Trophoblast cell (in vitro differentiated cells and primary cell): ENCODE measurements at regions not wholly inside any gene's neighbourhood (a gene's known extent, or its start where the extent isn't known, plus 50 kb on each side); places are given as distances from the start of the nearest gene placed in this dataset.
"Not testable (repeated sequence)": the region's sequence is repeated elsewhere in the genome, so short reads cannot be mapped to it uniquely, and the experiment has no call there.

Experiments used
- DNase-seq, 2 donors: peaks; one replicate each; pipeline ENCODE4 v3.0.0-alpha.2; 2016
- H2AFZ ChIP-seq: 2 replicates; pipeline ENCODE4 v1.6.1; 2013; ENCODE audit warnings: low read length, moderate library complexity, mild to moderate bottlenecking; ENCODE audit not compliant: insufficient read depth, poor library complexity
- H2AK5ac ChIP-seq: 2 replicates; pipeline ENCODE4 v1.6.1; 2013; ENCODE audit warnings: mild to moderate bottlenecking, low read length
- H2BK120ac ChIP-seq: 2 replicates; pipeline ENCODE4 v1.6.1; 2013; ENCODE audit warnings: low read length, mild to moderate bottlenecking, moderate library complexity; ENCODE audit not compliant: insufficient read depth, poor library complexity
- H2BK12ac ChIP-seq: 2 replicates; pipeline ENCODE4 v1.6.1; 2013; ENCODE audit warnings: mild to moderate bottlenecking, low read length, moderate library complexity
- H2BK5ac ChIP-seq: 2 replicates; pipeline ENCODE4 v1.6.1; 2013; ENCODE audit warnings: low read length, low read depth, moderate library complexity, mild to moderate bottlenecking; ENCODE audit not compliant: poor library complexity
- H3K14ac ChIP-seq: 2 replicates; pipeline ENCODE4 v1.6.1; 2013; ENCODE audit warnings: mild to moderate bottlenecking, low read length
- H3K18ac ChIP-seq: 2 replicates; pipeline ENCODE4 v1.6.1; 2013; ENCODE audit warnings: mild to moderate bottlenecking, low read length
- H3K23ac ChIP-seq: 2 replicates; pipeline ENCODE4 v1.6.1; 2013; ENCODE audit warnings: low read length
- H3K27ac ChIP-seq: 2 replicates; pipeline ENCODE4 v1.5.1; 2013; ENCODE audit warnings: low read depth, mild to moderate bottlenecking, inconsistent platforms, low read length, moderate library complexity
- H3K27me3 ChIP-seq: 2 replicates; pipeline ENCODE4 v1.6.1; 2013; ENCODE audit warnings: inconsistent platforms, mild to moderate bottlenecking, low read length, moderate library complexity; ENCODE audit not compliant: insufficient read depth
- H3K36me3 ChIP-seq, 2 experiments: 1 replicate in 1 of 2; 2 replicates in 1 of 2; pipeline ENCODE4 v1.6.1; 2013; ENCODE audit warnings: low read length in 2 of 2, mild to moderate bottlenecking in 2 of 2, moderate library complexity in 1 of 2; ENCODE audit not compliant: insufficient read depth in 2 of 2, control insufficient read depth in 1 of 2
- H3K4ac ChIP-seq: 2 replicates; pipeline ENCODE4 v1.6.1; 2013; ENCODE audit warnings: low read depth, mild to moderate bottlenecking, low read length, moderate library complexity
- H3K4me1 ChIP-seq, 2 experiments: 1 replicate in 1 of 2; 2 replicates in 1 of 2; pipeline ENCODE4 v1.6.1; 2013; ENCODE audit warnings: low read length in 2 of 2, mild to moderate bottlenecking in 2 of 2, moderate library complexity in 1 of 2; ENCODE audit not compliant: insufficient read depth in 2 of 2, control insufficient read depth in 1 of 2
- H3K4me2 ChIP-seq: 2 replicates; pipeline ENCODE4 v1.6.1; 2013; ENCODE audit warnings: inconsistent platforms, mild to moderate bottlenecking, low read length, moderate library complexity
- H3K4me3 ChIP-seq: 2 replicates; pipeline ENCODE4 v1.5.1; 2013; ENCODE audit warnings: mild to moderate bottlenecking, low read depth, low read length, inconsistent platforms
- H3K79me1 ChIP-seq: one replicate; pipeline ENCODE4 v1.6.1; 2013; ENCODE audit warnings: low read length
- H3K79me2 ChIP-seq: 2 replicates; pipeline ENCODE4 v1.6.1; 2013; ENCODE audit warnings: low read length, mild to moderate bottlenecking; ENCODE audit not compliant: control insufficient read depth, insufficient read depth, poor library complexity
- H3K9ac ChIP-seq: 2 replicates; pipeline ENCODE4 v1.6.1; 2013; ENCODE audit warnings: mild to moderate bottlenecking, low read length
- H3K9me3 ChIP-seq: 2 replicates; pipeline ENCODE4 v1.6.1; 2013; ENCODE audit warnings: low read depth, mild to moderate bottlenecking, control low read depth, inconsistent platforms, low read length; ENCODE audit not compliant: insufficient read depth
- H4K12ac ChIP-seq: 2 replicates; pipeline ENCODE4 v1.6.1; 2013; ENCODE audit warnings: low read depth, mild to moderate bottlenecking, low read length, moderate library complexity
- H4K8ac ChIP-seq: 2 replicates; pipeline ENCODE4 v1.6.1; 2013; ENCODE audit warnings: low read depth, mild to moderate bottlenecking, low read length, moderate library complexity
- H4K91ac ChIP-seq: one replicate; pipeline ENCODE4 v1.6.1; 2013; ENCODE audit warnings: low read depth, mild to moderate bottlenecking, low read length, moderate library complexity
- WGBS: extraction: QIAGEN DNeasy Blood & Tissue Kit; methylation state at CpG from one replicate; pipeline ENCODE4 v1.1.7; 2013; ENCODE audit warnings: missing lambda C conversion rate; ENCODE audit not compliant: insufficient read length, insufficient coverage; ENCODE audit errors: extremely low coverage; 5-methylcytosine and 5-hydroxymethylcytosine counted together

GRCh38 chr13:82459575-82459974, 1422.7 kb downstream of the SLITRK1 start:
- H2BK120ac ChIP-seq, DNase-seq, H2AFZ ChIP-seq, H3K4ac ChIP-seq, H2AK5ac ChIP-seq, H3K14ac ChIP-seq, H4K91ac ChIP-seq, H2BK5ac ChIP-seq, H3K79me1 ChIP-seq, H3K4me3 ChIP-seq, H3K9ac ChIP-seq, H3K27me3 ChIP-seq, H4K12ac ChIP-seq, H3K9me3 ChIP-seq, H3K4me1 ChIP-seq, H3K18ac ChIP-seq, H2BK12ac ChIP-seq, H3K4me2 ChIP-seq, H3K27ac ChIP-seq, H3K23ac ChIP-seq, H3K79me2 ChIP-seq, H4K8ac ChIP-seq, H3K36me3 ChIP-seq: not testable (repeated sequence)
- WGBS = no CpG with 5 or more reads among the region's 4 CpGs

- H3K4me3 ChIP-seq = no peak overlapping the region
- no peak overlapping the region for H3K9ac ChIP-seq
- no peaks in the 10 kb centered on the region for H3K79me2 ChIP-seq
- no peaks in the 10 kb centered on the region for H3K9me3 ChIP-seq
- H4K12ac ChIP-seq = no peak overlapping the region
- WGBS = no CpG with 5 or more reads among the region's 13 CpGs
- H2AFZ ChIP-seq = no peak overlapping the region
- H3K14ac ChIP-seq = no peak overlapping the region
- H3K4me1 ChIP-seq = no peaks in the 10 kb centered on the region
- DNase-seq = no peak
- H2AK5ac ChIP-seq = no peak overlapping the region
- H2BK5ac ChIP-seq = no peak overlapping the region
- no peak overlapping the region for H4K8ac ChIP-seq
- no peak overlapping the region for H3K23ac ChIP-seq
- H2BK120ac ChIP-seq = no peak overlapping the region
- H3K36me3 ChIP-seq = no peaks in the 10 kb centered on the region
- H3K27ac ChIP-seq = no peak overlapping the region
- no peak overlapping the region for H4K91ac ChIP-seq
- H3K4me2 ChIP-seq = no peak overlapping the region
- H3K79me1 ChIP-seq = no peaks in the 10 kb centered on the region
- H3K4ac ChIP-seq = no peak overlapping the region
- no peak overlapping the region for H3K18ac ChIP-seq
- no peak overlapping the region for H2BK12ac ChIP-seq
- H3K27me3 ChIP-seq = no peaks in the 10 kb centered on the region
These were observed 1424.1 kb downstream of the SLITRK1 start for GRCh38 chr13:82458169-82458568.

DNA sequence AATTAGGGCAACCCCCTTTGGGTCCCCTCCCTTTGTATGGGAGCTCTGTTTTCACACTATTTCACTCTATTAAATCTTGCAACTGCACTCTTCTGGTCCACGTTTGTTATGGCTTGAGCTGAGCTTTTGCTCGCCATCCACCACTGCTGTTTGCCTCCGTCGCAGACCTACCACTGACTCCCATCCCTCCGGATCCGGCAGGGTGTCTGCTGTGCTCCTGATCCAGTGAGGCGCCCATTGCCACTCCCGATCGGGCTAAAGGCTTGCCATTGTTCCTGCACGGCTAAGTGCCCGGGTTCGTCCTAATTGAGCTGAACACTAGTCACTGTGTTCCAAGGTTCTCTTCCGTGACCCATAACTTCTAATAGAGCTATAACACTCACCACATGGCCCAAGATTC, 1424.7 kb downstream of the SLITRK1 start:
- not testable (repeated sequence) for H3K4ac ChIP-seq, H3K4me2 ChIP-seq, H4K91ac ChIP-seq, H2AFZ ChIP-seq, H4K12ac ChIP-seq, DNase-seq, H4K8ac ChIP-seq, H3K36me3 ChIP-seq, H3K23ac ChIP-seq, H3K79me2 ChIP-seq, H3K4me3 ChIP-seq, H3K27me3 ChIP-seq, H2BK12ac ChIP-seq, H3K9me3 ChIP-seq, H2BK120ac ChIP-seq, H3K79me1 ChIP-seq, H3K9ac ChIP-seq, H3K27ac ChIP-seq, H3K4me1 ChIP-seq, H2AK5ac ChIP-seq, H3K18ac ChIP-seq, H2BK5ac ChIP-seq, H3K14ac ChIP-seq
- no CpG with 5 or more reads among the region's 13 CpGs for WGBS

GRCh38 chr13:82447416-82448077, 1434.7 kb downstream of the SLITRK1 start:
- Histone ChIP-seq H3K23ac (no peak overlapping the region), H2BK5ac (no peak overlapping the region), H3K18ac (no peak overlapping the region), H4K91ac (no peak overlapping the region), H3K14ac (no peak overlapping the region), H3K9ac (no peak overlapping the region), H4K12ac (no peak overlapping the region), H3K27ac (no peak overlapping the region), H2BK120ac (no peak overlapping the region), H3K4me2 (no peak overlapping the region), H2BK12ac (no peak overlapping the region), H2AK5ac (no peak overlapping the region), H3K4ac (no peak overlapping the region), H3K79me1 (no peaks in the 10 kb centered on the region), H3K36me3 (no peaks in the 10 kb centered on the region), H3K79me2 (no peaks in the 10 kb centered on the region), H3K9me3 (no peaks in the 10 kb centered on the region), H2AFZ (no peak overlapping the region), H3K4me1 (no peaks in the 10 kb centered on the region), H4K8ac (no peak overlapping the region), H3K27me3 (no peaks in the 10 kb centered on the region), H3K4me3 (no peak overlapping the region)
- no CpG with 5 or more reads among the region's 1 CpG for WGBS
- no peak for DNase-seq
